Tibial artery (tissue), 4 donors: ENCODE measurements at regions not wholly inside any gene's neighbourhood (a gene's known extent, or its start where the extent isn't known, plus 50 kb on each side); places are given as distances from the start of the nearest gene placed in this dataset.
"Not testable (repeated sequence)": the region's sequence is repeated elsewhere in the genome, so short reads cannot be mapped to it uniquely, and the experiment has no call there.

Experiments
- DNase-seq, 2 donors: peaks; one replicate each; pipeline ENCODE4 v3.0.0-alpha.2; 2019
- H3K27ac ChIP-seq, 2 donors: fragments of 200-600 bp; sonication (generic) in 1 of 2; 1 replicate in 1 of 2; 2 replicates in 1 of 2; pipeline ENCODE4 v1.5.1; 2018 to 2019; ENCODE audit warnings: mild to moderate bottlenecking in 1 of 2
- H3K27me3 ChIP-seq, 2 donors: fragments of 200-600 bp; sonication (generic) in 1 of 2; one replicate each; pipeline versions ENCODE4 v1.5.1 to v1.6.0; 2016 to 2019
- H3K36me3 ChIP-seq, 3 donors: fragments of 200-600 bp; sonication (generic) in 2 of 3; one replicate each; pipeline ENCODE4 v1.5.1; 2016 to 2019; ENCODE audit warnings: mild to moderate bottlenecking in 2 of 3
- H3K4me1 ChIP-seq, 4 donors: fragments of 200-600 bp; sonication (generic) in 2 of 4; 1 replicate in 3 of 4; 2 replicates in 1 of 4; pipeline ENCODE4 v1.5.1; 2016 to 2019
- H3K4me3 ChIP-seq, 2 donors: fragments of 200-600 bp; sonication (generic) in 1 of 2; 1 replicate in 1 of 2; 2 replicates in 1 of 2; pipeline ENCODE4 v1.5.1; 2018 to 2019; ENCODE audit warnings: mild to moderate bottlenecking in 2 of 2
- H3K9me3 ChIP-seq, 3 donors: fragments of 200-600 bp; sonication (generic) in 1 of 3; one replicate each; pipeline ENCODE4 v1.5.1; 2016 to 2019
- intact Hi-C: fragments of 100-400 bp; cut with DNase I; formaldehyde crosslinking; loops from one replicate; pipeline ENCODE4 v1.15.0; 2023; ENCODE audit warnings: low total_unique reads
- TF ChIP-seq, protein P1 (sequence below), 2 experiments: fragments of 200-600 bp in 1 of 2; fragments of 450-650 bp in 1 of 2; IDR thresholded peaks; one replicate each; pipeline ENCODE4 v1.5.1; 2017 to 2019; ENCODE audit warnings: antibody characterized with exemption in 2 of 2, mild to moderate bottlenecking in 1 of 2, moderate library complexity in 1 of 2

GRCh38 chr22:25478528-25478927 lies 85.9 kb upstream of the GRK3 start:
- intact Hi-C loops: no loop called here
- peaks cover 0 to 17% (median 0%) of the 10 kb centered on the region in 3 donors for H3K36me3 ChIP-seq
- H3K27ac ChIP-seq: peak overlapping the region; percentile 46 to 48
- no peaks in the 10 kb centered on the region for H3K27me3 ChIP-seq
- no peaks in the 10 kb centered on the region for H3K9me3 ChIP-seq
- peaks cover 0 to 31% (median 13%) of the 10 kb centered on the region in 4 donors for H3K4me1 ChIP-seq
- TF ChIP-seq, protein P1, sequence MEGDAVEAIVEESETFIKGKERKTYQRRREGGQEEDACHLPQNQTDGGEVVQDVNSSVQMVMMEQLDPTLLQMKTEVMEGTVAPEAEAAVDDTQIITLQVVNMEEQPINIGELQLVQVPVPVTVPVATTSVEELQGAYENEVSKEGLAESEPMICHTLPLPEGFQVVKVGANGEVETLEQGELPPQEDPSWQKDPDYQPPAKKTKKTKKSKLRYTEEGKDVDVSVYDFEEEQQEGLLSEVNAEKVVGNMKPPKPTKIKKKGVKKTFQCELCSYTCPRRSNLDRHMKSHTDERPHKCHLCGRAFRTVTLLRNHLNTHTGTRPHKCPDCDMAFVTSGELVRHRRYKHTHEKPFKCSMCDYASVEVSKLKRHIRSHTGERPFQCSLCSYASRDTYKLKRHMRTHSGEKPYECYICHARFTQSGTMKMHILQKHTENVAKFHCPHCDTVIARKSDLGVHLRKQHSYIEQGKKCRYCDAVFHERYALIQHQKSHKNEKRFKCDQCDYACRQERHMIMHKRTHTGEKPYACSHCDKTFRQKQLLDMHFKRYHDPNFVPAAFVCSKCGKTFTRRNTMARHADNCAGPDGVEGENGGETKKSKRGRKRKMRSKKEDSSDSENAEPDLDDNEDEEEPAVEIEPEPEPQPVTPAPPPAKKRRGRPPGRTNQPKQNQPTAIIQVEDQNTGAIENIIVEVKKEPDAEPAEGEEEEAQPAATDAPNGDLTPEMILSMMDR (IDR thresholded peaks at IDR 0.05): no peak
- DNase-seq: no peak
- no peak overlapping the region for H3K4me3 ChIP-seq

DNA sequence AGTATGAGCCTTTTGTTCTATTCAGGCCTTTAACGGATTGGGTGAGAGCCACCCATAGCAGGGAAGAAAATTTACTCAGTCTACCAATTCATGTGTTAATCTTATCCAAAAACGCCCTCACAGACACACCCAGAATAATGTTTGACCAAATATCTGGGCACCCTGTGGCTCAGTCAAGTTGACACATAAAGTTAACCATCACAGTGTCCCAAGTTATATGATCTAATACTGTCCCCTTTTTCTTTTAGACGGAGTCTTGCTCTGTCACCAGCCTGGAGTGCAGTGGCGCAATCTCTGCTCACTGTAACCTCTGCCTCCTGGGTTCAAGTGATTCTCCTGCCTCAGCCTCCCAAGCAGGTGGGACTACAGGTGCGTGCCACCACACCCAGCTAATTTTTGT lies 83.6 kb upstream of the GRK3 start:
- DNase-seq, intact Hi-C loops, H3K4me3 ChIP-seq, H3K27ac ChIP-seq, H3K9me3 ChIP-seq, H3K27me3 ChIP-seq: not testable (repeated sequence)
- Histone ChIP-seq H3K36me3 (peaks cover 0 to 32% (median 0%) of the 10 kb centered on the region in 3 donors), H3K4me1 (peaks cover 0 to 25% (median 13%) of the 10 kb centered on the region in 4 donors)

DNA sequence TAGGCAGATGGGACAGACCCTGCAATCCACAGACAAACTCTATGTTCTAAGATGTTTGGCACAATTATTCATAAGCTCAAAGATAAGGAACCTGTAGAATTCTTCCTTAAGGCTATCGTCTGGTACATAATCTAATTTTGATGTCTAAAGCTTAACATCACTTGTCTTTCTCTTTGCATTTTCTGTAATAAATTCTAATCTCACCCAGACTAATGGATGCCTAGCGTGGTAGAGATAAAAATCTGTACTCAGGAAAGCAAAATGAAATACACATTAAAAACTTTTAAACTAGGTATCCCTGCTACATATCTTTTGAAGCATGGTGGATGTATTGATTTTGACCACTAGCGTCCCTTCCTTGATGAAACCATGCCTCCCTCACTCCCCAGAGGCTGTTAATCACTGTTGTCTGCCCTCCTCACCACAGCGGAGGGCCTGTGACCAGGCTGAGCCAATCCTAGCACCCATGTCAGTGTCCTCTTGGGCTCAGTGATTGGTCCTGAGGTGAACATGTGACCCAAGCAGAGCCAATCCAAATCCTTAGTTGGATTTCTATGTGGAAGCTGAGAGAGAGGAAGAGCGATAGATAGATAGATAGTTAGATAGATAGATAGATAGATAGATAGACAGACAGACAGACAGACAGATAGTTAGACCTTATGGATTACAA lies 82.2 kb upstream of the GRK3 start:
- TF ChIP-seq, protein P1 (IDR thresholded peaks at IDR 0.05): no peak
- no peaks in the 10 kb centered on the region for H3K9me3 ChIP-seq
- peaks cover 0 to 24% (median 13%) of the 10 kb centered on the region in 4 donors for H3K4me1 ChIP-seq
- no peak overlapping the region for H3K4me3 ChIP-seq
- H3K27ac ChIP-seq: no peak overlapping the region
- H3K36me3 ChIP-seq: peaks cover 0 to 32% (median 0%) of the 10 kb centered on the region in 3 donors
- intact Hi-C loops: no loop called here
- DNase-seq: no peak
- H3K27me3 ChIP-seq: no peaks in the 10 kb centered on the region

- TF ChIP-seq, protein P1 (IDR thresholded peaks at IDR 0.05): no peak
- Histone ChIP-seq H3K27ac (no peak overlapping the region), H3K27me3 (no peaks in the 10 kb centered on the region), H3K36me3 (peaks cover 0 to 32% (median 0%) of the 10 kb centered on the region in 3 donors), H3K4me1 (peaks cover 0 to 28% (median 13%) of the 10 kb centered on the region in 4 donors), H3K9me3 (no peaks in the 10 kb centered on the region), H3K4me3 (no peak overlapping the region)
- DNase-seq: no peak
- intact Hi-C loops: no loop called here
Measured at GRCh38 chr22:25482868-25483639, 81.4 kb upstream of the GRK3 start.

DNA sequence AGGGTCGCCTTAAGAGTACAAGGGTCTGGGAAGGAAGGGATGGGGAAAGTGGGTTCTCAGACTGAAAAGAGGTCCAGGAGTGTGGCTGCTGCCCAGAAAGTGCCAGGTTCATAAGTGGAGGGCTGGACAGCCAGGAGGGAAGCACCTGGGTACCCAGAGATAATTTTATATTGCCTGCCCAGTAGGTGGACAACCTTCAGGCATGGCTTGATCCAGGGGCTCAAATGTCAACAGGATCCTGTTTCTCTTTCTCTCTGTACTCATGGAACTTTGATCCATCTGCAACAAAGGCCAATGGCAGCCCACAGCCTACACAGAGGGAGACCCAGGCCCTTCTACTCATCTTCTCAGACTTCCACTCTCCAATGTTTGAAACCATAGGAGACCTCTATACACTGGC lies 80.5 kb upstream of the GRK3 start:
- no peaks in the 10 kb centered on the region for H3K27me3 ChIP-seq
- H3K9me3 ChIP-seq: no peaks in the 10 kb centered on the region
- H3K4me1 ChIP-seq: peaks cover 0 to 33% (median 15%) of the 10 kb centered on the region in 4 donors
- DNase-seq: no peak
- no peak overlapping the region for H3K27ac ChIP-seq
- intact Hi-C loops: no loop called here
- TF ChIP-seq, protein P1 (IDR thresholded peaks at IDR 0.05): no peak
- H3K4me3 ChIP-seq: no peak overlapping the region
- peaks cover 0 to 32% (median 0%) of the 10 kb centered on the region in 3 donors for H3K36me3 ChIP-seq
